ENCODE measurements at regions not wholly inside any gene's neighbourhood (a gene's known extent, or its start where the extent isn't known, plus 50 kb on each side); places are given as distances from the start of the nearest gene placed in this dataset.
"Not testable (repeated sequence)": the region's sequence is repeated elsewhere in the genome, so short reads cannot be mapped to it uniquely, and the experiment has no call there.

- no peak overlapping the region for H3K4me3 ChIP-seq
- DNase-seq (ENCODE audit: low spot score in 2 of 2): no peak
- no peaks in the 10 kb centered on the region for H3K9me3 ChIP-seq
- H3K4me1 ChIP-seq: no peaks in the 10 kb centered on the region
- in situ Hi-C loops (cut with MboI; ENCODE audit: low sequenced_read_pairs): no loop called here
- H3K27me3 ChIP-seq (ENCODE audit: low read depth): no peaks in the 10 kb centered on the region
- no peaks in the 10 kb centered on the region for H3K36me3 ChIP-seq (replicated peaks)
Observed at GRCh38 chr3:154668835-154669234, 238.8 kb upstream of the GPR149 start.

GRCh38 chr3:154668187-154668586 lies 238.2 kb upstream of the GPR149 start:
- in situ Hi-C loops (cut with MboI; ENCODE audit: low sequenced_read_pairs): no loop called here
- H3K4me3 ChIP-seq: no peak overlapping the region
- no peak for DNase-seq (ENCODE audit: low spot score in 2 of 2)
- H3K27me3 ChIP-seq (ENCODE audit: low read depth): no peaks in the 10 kb centered on the region
- no peaks in the 10 kb centered on the region for H3K9me3 ChIP-seq
- H3K4me1 ChIP-seq: no peaks in the 10 kb centered on the region
- H3K36me3 ChIP-seq (replicated peaks): no peaks in the 10 kb centered on the region

GRCh38 chr3:154666542-154666941 lies 236.6 kb upstream of the GPR149 start:
- in situ Hi-C loops (cut with MboI; ENCODE audit: low sequenced_read_pairs): no loop called here
- Histone ChIP-seq H3K4me3 (no peak overlapping the region), H3K4me1 (peaks cover 4% of the 10 kb centered on the region), H3K9me3 (no peaks in the 10 kb centered on the region), H3K27me3 (ENCODE audit: low read depth) (no peaks in the 10 kb centered on the region), H3K36me3 (replicated peaks) (no peaks in the 10 kb centered on the region)
- no peak for DNase-seq (ENCODE audit: low spot score in 2 of 2)

DNA sequence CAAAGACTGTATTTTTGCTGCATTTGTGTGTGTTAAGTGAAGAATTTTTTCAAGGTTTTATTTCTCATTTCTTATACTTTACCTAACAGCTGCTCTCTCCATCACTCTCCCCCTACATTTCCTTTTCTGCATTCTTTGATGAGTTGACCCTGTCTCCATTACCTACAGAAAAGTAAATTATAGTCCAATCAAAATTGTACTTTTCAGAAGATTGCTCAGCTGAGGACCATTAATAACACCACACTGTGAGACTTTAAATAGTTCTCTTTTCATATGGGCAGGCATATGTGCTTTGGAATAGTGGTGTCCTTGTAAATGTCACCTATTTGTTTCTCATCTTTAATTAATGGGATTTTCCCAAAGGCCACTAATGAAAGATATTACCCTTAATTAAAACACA lies 234.7 kb upstream of the GPR149 start:
- Histone ChIP-seq H3K27me3 (ENCODE audit: low read depth) (no peaks in the 10 kb centered on the region), H3K36me3 (replicated peaks) (no peaks in the 10 kb centered on the region), H3K4me1 (peaks cover 4% of the 10 kb centered on the region), H3K9me3 (no peaks in the 10 kb centered on the region), H3K4me3 (no peak overlapping the region)
- DNase-seq (ENCODE audit: low spot score in 2 of 2): no peak
- in situ Hi-C loops (cut with MboI; ENCODE audit: low sequenced_read_pairs): no loop called here

- Histone ChIP-seq H3K36me3 (replicated peaks) (no peaks in the 10 kb centered on the region), H3K4me3 (no peak overlapping the region), H3K27me3 (ENCODE audit: low read depth) (no peaks in the 10 kb centered on the region), H3K9me3 (no peaks in the 10 kb centered on the region), H3K4me1 (peaks cover 4% of the 10 kb centered on the region)
- DNase-seq (ENCODE audit: low spot score in 2 of 2): no peak
- in situ Hi-C loops (cut with MboI; ENCODE audit: low sequenced_read_pairs): no loop called here
Observed at GRCh38 chr3:154662851-154663250, 232.9 kb upstream of the GPR149 start.

DNA sequence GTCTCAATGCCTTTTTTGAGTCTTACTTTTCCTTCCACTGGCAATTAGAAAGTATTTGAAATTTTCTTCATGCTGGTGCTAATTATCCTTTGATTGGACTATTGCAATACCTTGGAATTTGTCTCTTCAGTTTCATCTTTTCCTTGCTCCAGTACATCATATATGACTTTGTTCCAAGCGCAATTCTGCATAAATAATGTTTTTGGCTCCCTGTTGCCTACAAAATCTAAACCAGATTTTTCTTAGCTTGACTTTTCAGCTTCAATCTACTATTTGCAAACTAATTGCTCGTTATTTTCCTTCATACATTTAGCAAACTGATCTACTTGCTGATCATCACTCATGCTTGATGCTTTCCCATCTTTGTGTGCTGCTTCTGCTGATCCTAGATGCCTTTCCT lies 230.8 kb upstream of the GPR149 start:
- no peak for DNase-seq (ENCODE audit: low spot score in 2 of 2)
- H3K27me3 ChIP-seq (ENCODE audit: low read depth): no peaks in the 10 kb centered on the region
- H3K4me1 ChIP-seq: peaks cover 21% of the 10 kb centered on the region
- in situ Hi-C loops (cut with MboI; ENCODE audit: low sequenced_read_pairs): no loop called here
- H3K9me3 ChIP-seq: no peaks in the 10 kb centered on the region
- H3K4me3 ChIP-seq: no peak overlapping the region
- no peaks in the 10 kb centered on the region for H3K36me3 ChIP-seq (replicated peaks)

DNA sequence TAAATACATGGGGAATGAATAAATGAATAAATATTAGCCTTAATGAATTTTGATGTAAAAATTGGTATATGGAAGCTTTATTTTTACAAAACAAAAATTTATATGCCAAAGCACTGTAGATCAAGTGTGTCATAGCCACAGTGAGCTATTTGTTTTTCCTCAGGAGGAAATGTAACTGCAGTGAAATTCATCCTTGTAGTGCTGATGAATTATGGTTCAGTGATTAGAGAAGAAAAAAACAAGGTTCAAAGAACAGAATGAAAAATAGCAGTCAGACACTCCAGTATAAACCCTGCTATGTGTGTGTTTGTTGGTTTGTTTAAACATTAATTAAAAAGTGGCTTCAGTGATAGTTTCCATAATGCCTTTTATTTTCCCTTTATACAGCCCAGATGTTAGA lies 228.0 kb upstream of the GPR149 start:
- peaks cover 21% of the 10 kb centered on the region for H3K4me1 ChIP-seq

DNA sequence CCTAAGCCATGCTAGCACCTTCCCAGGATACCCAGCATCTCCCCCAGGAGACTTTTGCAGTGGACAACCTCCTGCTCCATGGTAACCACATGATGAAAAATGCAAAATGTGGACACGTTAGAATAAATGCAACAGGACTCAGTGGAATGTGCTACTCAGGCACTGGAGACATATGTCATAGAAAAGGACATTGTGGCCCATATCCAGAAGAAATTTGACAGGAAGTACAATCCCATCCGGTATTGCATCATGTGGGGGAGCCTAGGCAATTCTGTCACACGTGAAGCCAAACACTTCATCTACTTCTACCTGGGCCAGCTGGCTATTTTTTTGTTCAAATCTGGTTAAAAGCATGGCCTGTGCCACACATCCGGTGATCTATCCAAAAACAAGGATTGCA lies 227.2 kb upstream of the GPR149 start:
- Histone ChIP-seq H3K4me3 (no peak overlapping the region), H3K4me1 (peaks cover 16% of the 10 kb centered on the region), H3K27me3 (ENCODE audit: low read depth) (no peaks in the 10 kb centered on the region), H3K9me3 (no peaks in the 10 kb centered on the region), H3K36me3 (replicated peaks) (no peaks in the 10 kb centered on the region)
- in situ Hi-C loops (cut with MboI; ENCODE audit: low sequenced_read_pairs): no loop called here
- no peak for DNase-seq (ENCODE audit: low spot score in 2 of 2)

More for the DNA sequence above, 228.0 kb upstream of the GPR149 start:
- Histone ChIP-seq H3K27me3 (ENCODE audit: low read depth) (no peaks in the 10 kb centered on the region), H3K36me3 (replicated peaks) (no peaks in the 10 kb centered on the region), H3K9me3 (no peaks in the 10 kb centered on the region), H3K4me3 (no peak overlapping the region)
- DNase-seq (ENCODE audit: low spot score in 2 of 2): no peak
- in situ Hi-C loops (cut with MboI; ENCODE audit: low sequenced_read_pairs): no loop called here

- Histone ChIP-seq H3K27me3 (ENCODE audit: low read depth) (no peaks in the 10 kb centered on the region), H3K9me3 (no peaks in the 10 kb centered on the region), H3K36me3 (replicated peaks) (no peaks in the 10 kb centered on the region), H3K4me3 (no peak overlapping the region), H3K4me1 (peaks cover 16% of the 10 kb centered on the region)
- in situ Hi-C loops (cut with MboI; ENCODE audit: low sequenced_read_pairs): no loop called here
- DNase-seq (ENCODE audit: low spot score in 2 of 2): peak in 1 of 2 experiments; percentile 29
Observed at GRCh38 chr3:154656486-154656885, 226.5 kb upstream of the GPR149 start.

GRCh38 chr3:154642145-154642544 lies 212.2 kb upstream of the GPR149 start:
- Histone ChIP-seq H3K4me1 (peaks cover 1% of the 10 kb centered on the region), H3K36me3 (replicated peaks) (no peaks in the 10 kb centered on the region), H3K4me3 (no peak overlapping the region), H3K27me3 (ENCODE audit: low read depth) (no peaks in the 10 kb centered on the region), H3K9me3 (no peaks in the 10 kb centered on the region)
- no peak for DNase-seq (ENCODE audit: low spot score in 2 of 2)
- in situ Hi-C loops (cut with MboI; ENCODE audit: low sequenced_read_pairs): no loop called here

- no peaks in the 10 kb centered on the region for H3K36me3 ChIP-seq (replicated peaks)
- H3K27me3 ChIP-seq (ENCODE audit: low read depth): no peaks in the 10 kb centered on the region; the same call in 1 of the 2 replicates
- no peak overlapping the region for H3K4me3 ChIP-seq
- no peak for DNase-seq (ENCODE audit: low spot score in 2 of 2)
- no peaks in the 10 kb centered on the region for H3K4me1 ChIP-seq
- H3K9me3 ChIP-seq: no peaks in the 10 kb centered on the region
- in situ Hi-C loops (cut with MboI; ENCODE audit: low sequenced_read_pairs): no loop called here
Observed at GRCh38 chr3:154625756-154626155, 195.8 kb upstream of the GPR149 start.

GRCh38 chr3:154619621-154620020 lies 189.6 kb upstream of the GPR149 start:
- in situ Hi-C loops (cut with MboI; ENCODE audit: low sequenced_read_pairs); H3K36me3 ChIP-seq (replicated peaks); H3K4me1 ChIP-seq: not testable (repeated sequence)

GRCh38 chr3:154616298-154616697 lies 186.3 kb upstream of the GPR149 start:
- Histone ChIP-seq H3K27me3 (ENCODE audit: low read depth) (no peaks in the 10 kb centered on the region), H3K36me3 (replicated peaks) (no peaks in the 10 kb centered on the region), H3K9me3 (no peaks in the 10 kb centered on the region), H3K4me1 (no peaks in the 10 kb centered on the region), H3K4me3 (no peak overlapping the region)
- in situ Hi-C loops (cut with MboI; ENCODE audit: low sequenced_read_pairs): no loop called here
- no peak for DNase-seq (ENCODE audit: low spot score in 2 of 2)

More at GRCh38 chr3:154619621-154620020, 189.6 kb upstream of the GPR149 start:
- not testable (repeated sequence) for H3K27me3 ChIP-seq (ENCODE audit: low read depth); H3K9me3 ChIP-seq; DNase-seq (ENCODE audit: low spot score in 2 of 2); H3K4me3 ChIP-seq

GRCh38 chr3:154615471-154615870 lies 185.5 kb upstream of the GPR149 start:
- no peak for DNase-seq (ENCODE audit: low spot score in 2 of 2)
- Histone ChIP-seq H3K4me1 (no peaks in the 10 kb centered on the region), H3K9me3 (no peaks in the 10 kb centered on the region), H3K36me3 (replicated peaks) (no peaks in the 10 kb centered on the region), H3K4me3 (no peak overlapping the region), H3K27me3 (ENCODE audit: low read depth) (no peaks in the 10 kb centered on the region)
- in situ Hi-C loops (cut with MboI; ENCODE audit: low sequenced_read_pairs): no loop called here

DNA sequence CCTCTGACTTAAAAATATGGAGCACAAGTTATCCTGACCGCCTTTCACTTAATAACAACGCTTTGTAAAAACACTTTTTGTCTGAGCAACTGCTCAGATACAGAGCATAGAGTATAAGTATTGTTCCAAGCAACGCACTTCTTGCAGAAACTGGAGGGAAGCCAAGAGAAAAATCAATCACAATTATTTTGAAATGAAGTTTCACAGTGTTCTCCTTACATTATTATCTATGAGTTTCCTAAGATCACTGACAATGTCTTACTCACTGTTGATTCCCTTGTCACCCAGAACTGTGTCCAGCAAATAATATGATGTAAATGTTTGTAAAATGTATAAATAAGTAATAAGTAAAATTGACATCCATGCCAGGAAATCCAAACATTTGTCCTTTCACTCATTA lies 184.6 kb upstream of the GPR149 start:
- Histone ChIP-seq H3K27me3 (ENCODE audit: low read depth) (no peaks in the 10 kb centered on the region), H3K9me3 (no peaks in the 10 kb centered on the region), H3K4me1 (no peaks in the 10 kb centered on the region), H3K4me3 (no peak overlapping the region), H3K36me3 (replicated peaks) (no peaks in the 10 kb centered on the region)
- no peak for DNase-seq (ENCODE audit: low spot score in 2 of 2)
- in situ Hi-C loops (cut with MboI; ENCODE audit: low sequenced_read_pairs): no loop called here

Data from HAP-1 (cell line).